NCI-H460 (cell line): ENCODE measurements at regions not wholly inside any gene's neighbourhood (a gene's known extent, or its start where the extent isn't known, plus 50 kb on each side); places are given as distances from the start of the nearest gene placed in this dataset.
"Not testable (repeated sequence)": the region's sequence is repeated elsewhere in the genome, so short reads cannot be mapped to it uniquely, and the experiment has no call there.

Experiments used
- DNase-seq: peaks from one replicate; pipeline ENCODE4 v3.0.0-alpha.2; 2016; ENCODE audit warnings: low read depth; ENCODE audit errors: extremely low read depth

- DNase-seq, result no peak
These were observed 105.7 kb upstream of the GATB start for GRCh38 chr4:151866592-151866918.

GRCh38 chr4:151865744-151866591, 105.2 kb upstream of the GATB start:
- DNase-seq, result no peak

GRCh38 chr4:151865312-151865711, 104.5 kb upstream of the GATB start:
- DNase-seq, result no peak

- DNase-seq, result no peak
These were observed 103.3 kb upstream of the GATB start for GRCh38 chr4:151864068-151864467.

- no peak for DNase-seq
These were observed 102.0 kb upstream of the GATB start for GRCh38 chr4:151862766-151863165.

- DNase-seq, result no peak
These were observed 99.8 kb upstream of the GATB start for GRCh38 chr4:151860561-151861093.

- no peak for DNase-seq
These were observed 98.8 kb upstream of the GATB start for GRCh38 chr4:151859641-151860040.

- no peak for DNase-seq
These were observed 97.5 kb upstream of the GATB start for GRCh38 chr4:151858356-151858755.

- DNase-seq, result no peak
These were observed 96.6 kb upstream of the GATB start for GRCh38 chr4:151857368-151857767.

- DNase-seq, result no peak
These were observed 94.9 kb upstream of the GATB start for GRCh38 chr4:151855747-151856146.

GRCh38 chr4:151854731-151855130, 93.9 kb upstream of the GATB start:
- DNase-seq, result no peak

- no peak for DNase-seq
These were observed 92.2 kb upstream of the GATB start for GRCh38 chr4:151853034-151853433.

- DNase-seq, result no peak
These were observed 91.4 kb upstream of the GATB start for GRCh38 chr4:151852202-151852601.

GRCh38 chr4:151851354-151851753, 90.5 kb upstream of the GATB start:
- DNase-seq, result no peak

- DNase-seq, result no peak
These were observed 90.0 kb upstream of the GATB start for GRCh38 chr4:151850791-151851213.

- DNase-seq, result not testable (repeated sequence)
These were observed 84.7 kb upstream of the GATB start for GRCh38 chr4:151845551-151845950.

GRCh38 chr4:151842430-151843079, 81.7 kb upstream of the GATB start:
- no peak for DNase-seq

- DNase-seq, result no peak
These were observed 80.3 kb upstream of the GATB start for GRCh38 chr4:151841107-151841506.

GRCh38 chr4:151835467-151835866, 74.7 kb upstream of the GATB start:
- no peak for DNase-seq

GRCh38 chr4:151833174-151833573, 72.4 kb upstream of the GATB start:
- no peak for DNase-seq

GRCh38 chr4:151831526-151831925, 70.7 kb upstream of the GATB start:
- DNase-seq, result no peak

- no peak for DNase-seq
These were observed 69.4 kb upstream of the GATB start for GRCh38 chr4:151830168-151830567.
